Calu3 (cell line): ENCODE measurements at regions not wholly inside any gene's neighbourhood (a gene's known extent, or its start where the extent isn't known, plus 50 kb on each side); places are given as distances from the start of the nearest gene placed in this dataset.

Experiments used
- BruUV-seq: library from RNA; stranded (reverse); fragments of 400-500 nt; replicated peaks from 2 replicates; lab custom pipeline; 2021; lab: Mats Ljungman, UMichigan
- CTCF ChIA-PET: fragments of 300-600 bp; sonication (Branson Sonifier 250); formaldehyde crosslinking; loops from one replicate; lab custom pipeline; 2022; ENCODE audit warnings: antibody characterized with exemption; lab: Charles Lee
- DNase-seq: peaks from one replicate; pipeline ENCODE4 v3.0.0; 2022
- H3K27ac Mint-ChIP-seq: one replicate; pipeline ENCODE4 v1.8.0; 2022; ENCODE audit warnings: mixed read lengths; ENCODE audit not compliant: unreplicated experiment
- H3K27me3 Mint-ChIP-seq: one replicate; pipeline ENCODE4 v1.8.0; 2022; ENCODE audit warnings: mixed read lengths; ENCODE audit not compliant: unreplicated experiment
- H3K36me3 Mint-ChIP-seq: one replicate; pipeline ENCODE4 v1.8.0; 2022; ENCODE audit warnings: mild to moderate bottlenecking, moderate library complexity, mixed read lengths; ENCODE audit not compliant: insufficient read depth, unreplicated experiment
- H3K4me1 Mint-ChIP-seq: one replicate; pipeline ENCODE4 v1.8.0; 2022; ENCODE audit warnings: mild to moderate bottlenecking, low read depth, mixed read lengths; ENCODE audit not compliant: unreplicated experiment
- H3K4me3 Mint-ChIP-seq: one replicate; pipeline ENCODE4 v1.8.0; 2022; ENCODE audit warnings: mild to moderate bottlenecking, low read depth, moderate library complexity, mixed read lengths; ENCODE audit not compliant: unreplicated experiment
- H3K9me3 Mint-ChIP-seq: one replicate; pipeline ENCODE4 v1.8.0; 2022; ENCODE audit warnings: low read depth, mixed read lengths; ENCODE audit not compliant: unreplicated experiment
- CTCF ChIP-seq: fragments of 200-600 bp; IDR thresholded peaks from one replicate; pipeline ENCODE4 v1.8.0; 2022; ENCODE audit warnings: antibody characterized with exemption; ENCODE audit not compliant: unreplicated experiment
- intact Hi-C: fragments of 100-400 bp; cut with micrococcal nuclease; formaldehyde crosslinking; loops from one replicate; pipeline ENCODE4 v1.10.0; 2022; ENCODE audit not compliant: unreplicated experiment

- no peaks in the 10 kb centered on the region for H3K36me3 Mint-ChIP-seq
- no peak for TF ChIP-seq CTCF
- no peak overlapping the region for H3K27ac Mint-ChIP-seq
- CTCF ChIA-PET = no interaction called here
- no peak overlapping the region for H3K4me3 Mint-ChIP-seq
- peaks cover 4% of the 10 kb centered on the region for H3K9me3 Mint-ChIP-seq
- H3K4me1 Mint-ChIP-seq = no peaks in the 10 kb centered on the region
- no peak for DNase-seq
- no TSS peak for BruUV-seq
- H3K27me3 Mint-ChIP-seq = no peaks in the 10 kb centered on the region
- intact Hi-C loops = no loop called here
These were observed 208.6 kb downstream of the CMPK2 start for GRCh38 chr2:6657136-6657535.

GRCh38 chr2:6657855-6658254 lies 207.9 kb downstream of the CMPK2 start:
- Mint-ChIP-seq H3K36me3 (no peaks in the 10 kb centered on the region), H3K27ac (no peak overlapping the region), H3K4me1 (no peaks in the 10 kb centered on the region), H3K27me3 (no peaks in the 10 kb centered on the region), H3K9me3 (peaks cover 6% of the 10 kb centered on the region), H3K4me3 (no peak overlapping the region)
- TF ChIP-seq CTCF = no peak
- DNase-seq = no peak
- CTCF ChIA-PET = no interaction called here
- intact Hi-C loops = no loop called here
- no TSS peak for BruUV-seq

GRCh38 chr2:6664332-6665061 lies 201.2 kb downstream of the CMPK2 start:
- Mint-ChIP-seq H3K9me3 (peaks cover 3% of the 10 kb centered on the region), H3K4me1 (no peaks in the 10 kb centered on the region), H3K36me3 (no peaks in the 10 kb centered on the region), H3K4me3 (no peak overlapping the region), H3K27ac (no peak overlapping the region), H3K27me3 (no peaks in the 10 kb centered on the region)
- intact Hi-C loops = no loop called here
- no peak for DNase-seq
- BruUV-seq = no TSS peak
- TF ChIP-seq CTCF = no peak
- CTCF ChIA-PET = no interaction called here

GRCh38 chr2:6665093-6666045 lies 200.3 kb downstream of the CMPK2 start:
- Mint-ChIP-seq H3K4me3 (no peak overlapping the region), H3K27me3 (no peaks in the 10 kb centered on the region), H3K27ac (no peak overlapping the region), H3K36me3 (no peaks in the 10 kb centered on the region), H3K4me1 (no peaks in the 10 kb centered on the region), H3K9me3 (peaks cover 3% of the 10 kb centered on the region)
- no TSS peak for BruUV-seq
- no peak for DNase-seq
- CTCF ChIA-PET = no interaction called here
- no peak for TF ChIP-seq CTCF
- intact Hi-C loops = no loop called here
